Neuronal stem cell (in vitro differentiated cells): ENCODE measurements at regions not wholly inside any gene's neighbourhood (a gene's known extent, or its start where the extent isn't known, plus 50 kb on each side); places are given as distances from the start of the nearest gene placed in this dataset.

Source experiments
- DNase-seq: peaks from one replicate; pipeline ENCODE4 v3.0.0-alpha.2; 2013; ENCODE audit warnings: low spot score
- H2AFZ ChIP-seq: one replicate; pipeline ENCODE4 v1.6.1; 2013; ENCODE audit warnings: mild to moderate bottlenecking, low read length, inconsistent platforms
- H2AK5ac ChIP-seq: 2 replicates; pipeline ENCODE4 v1.6.1; 2013; ENCODE audit warnings: low read depth, mild to moderate bottlenecking, inconsistent platforms, low read length, moderate library complexity, mixed read lengths
- H2BK120ac ChIP-seq: 2 replicates; pipeline ENCODE4 v1.6.1; 2013; ENCODE audit warnings: low read depth, mild to moderate bottlenecking, inconsistent platforms, low read length, moderate library complexity, mixed read lengths
- H2BK12ac ChIP-seq: one replicate; pipeline ENCODE4 v1.6.1; 2013; ENCODE audit warnings: low read length, inconsistent platforms
- H2BK15ac ChIP-seq: 2 replicates; pipeline ENCODE4 v1.6.1; 2013; ENCODE audit warnings: mild to moderate bottlenecking, low read length, inconsistent platforms, mixed read lengths
- H2BK5ac ChIP-seq: one replicate; pipeline ENCODE4 v1.6.1; 2013; ENCODE audit warnings: inconsistent platforms, mild to moderate bottlenecking, low read length, moderate library complexity
- H3K14ac ChIP-seq: one replicate; pipeline ENCODE4 v1.6.1; 2013; ENCODE audit warnings: low read length, inconsistent platforms
- H3K18ac ChIP-seq: 2 replicates; pipeline ENCODE4 v1.6.1; 2013; ENCODE audit warnings: low read length, inconsistent platforms
- H3K23ac ChIP-seq: 2 replicates; pipeline ENCODE4 v1.6.1; 2013; ENCODE audit warnings: low read depth, mild to moderate bottlenecking, mixed read lengths, low read length, inconsistent platforms; ENCODE audit not compliant: poor library complexity
- H3K27ac ChIP-seq: replicated peaks from 3 replicates; pipeline ENCODE4 v1.5.1; 2013; ENCODE audit warnings: low read length, inconsistent platforms
- H3K27me3 ChIP-seq, 3 experiments: 2 replicates each; pipeline ENCODE4 v1.6.1; 2013; ENCODE audit warnings: low read length in 3 of 3, mild to moderate bottlenecking in 2 of 3, inconsistent platforms in 1 of 3, low read depth in 1 of 3, mixed read lengths in 1 of 3, moderate library complexity in 1 of 3; ENCODE audit not compliant: control insufficient read depth in 3 of 3, insufficient read depth in 3 of 3
- H3K36me3 ChIP-seq, 2 donors: replicated peaks in 1 of 2; 2 replicates each; pipeline ENCODE4 v1.6.1; 2013; ENCODE audit warnings: low read length in 2 of 2; ENCODE audit not compliant: control insufficient read depth in 2 of 2, insufficient read depth in 2 of 2
- H3K4ac ChIP-seq: 2 replicates; pipeline ENCODE4 v1.6.1; 2013; ENCODE audit warnings: inconsistent platforms, mild to moderate bottlenecking, low read length, moderate library complexity
- H3K4me1 ChIP-seq, 2 donors: 1 replicate in 1 of 2; 2 replicates in 1 of 2; pipeline ENCODE4 v1.6.1; 2013; ENCODE audit warnings: low read length in 2 of 2, low read depth in 1 of 2; ENCODE audit not compliant: control insufficient read depth in 2 of 2, insufficient read depth in 1 of 2
- H3K4me2 ChIP-seq: one replicate; pipeline ENCODE4 v1.6.1; 2013; ENCODE audit warnings: mild to moderate bottlenecking, low read length, inconsistent platforms; ENCODE audit not compliant: insufficient read depth, poor library complexity, severe bottlenecking
- H3K4me3 ChIP-seq, 2 donors: 2 replicates each; pipeline ENCODE4 v1.5.1; 2013; ENCODE audit warnings: low read length in 2 of 2, mild to moderate bottlenecking in 2 of 2, inconsistent platforms in 1 of 2, moderate library complexity in 1 of 2
- H3K79me1 ChIP-seq: one replicate; pipeline ENCODE4 v1.6.1; 2013; ENCODE audit warnings: low read depth, mild to moderate bottlenecking, inconsistent platforms, low read length, moderate library complexity
- H3K9ac ChIP-seq: one replicate; pipeline ENCODE4 v1.6.1; 2013; ENCODE audit warnings: mild to moderate bottlenecking, low read depth, low read length, inconsistent platforms; ENCODE audit not compliant: poor library complexity
- H3K9me3 ChIP-seq, 2 donors: replicated peaks in 1 of 2; 2 replicates each; pipeline versions ENCODE3 to v1.6.1; 2013; ENCODE audit warnings: low read length in 2 of 2, mild to moderate bottlenecking in 2 of 2, inconsistent platforms in 1 of 2, low read depth in 1 of 2, mixed read lengths in 1 of 2, moderate library complexity in 1 of 2; ENCODE audit not compliant: control insufficient read depth in 2 of 2, insufficient read depth in 1 of 2
- H4K8ac ChIP-seq: one replicate; pipeline ENCODE4 v1.6.1; 2013; ENCODE audit warnings: low read depth, mild to moderate bottlenecking, inconsistent platforms, low read length, moderate library complexity
- H4K91ac ChIP-seq: one replicate; pipeline ENCODE4 v1.6.1; 2013; ENCODE audit warnings: low read length, low read depth, mild to moderate bottlenecking, inconsistent platforms; ENCODE audit not compliant: poor library complexity
- WGBS, 2 donors: extraction: QIAGEN DNeasy Blood & Tissue Kit; methylation state at CpG; one replicate each; pipeline ENCODE4 v1.1.7; 2013; ENCODE audit warnings: missing lambda C conversion rate in 2 of 2, mixed read lengths in 1 of 2; ENCODE audit not compliant: insufficient read length in 2 of 2, insufficient replicate concordance in 1 of 2; ENCODE audit errors: extremely low coverage in 2 of 2; 5-methylcytosine and 5-hydroxymethylcytosine counted together

GRCh38 chr6:97841763-97842162 is 558.7 kb upstream of the MMS22L start:
- no CpG with 5 or more reads among the region's 3 CpGs for WGBS, 2 donors
- H3K79me1 ChIP-seq = no peaks in the 10 kb centered on the region
- no peak overlapping the region for H3K18ac ChIP-seq
- no peak overlapping the region for H3K23ac ChIP-seq
- no peak overlapping the region for H4K8ac ChIP-seq
- H3K14ac ChIP-seq = no peak overlapping the region
- no peak overlapping the region for H2BK12ac ChIP-seq
- H3K27ac ChIP-seq = no peak overlapping the region
- no peaks in the 10 kb centered on the region for H3K27me3 ChIP-seq
- no peaks in the 10 kb centered on the region for H3K36me3 ChIP-seq
- H2AK5ac ChIP-seq = no peak overlapping the region
- no peak overlapping the region for H3K9ac ChIP-seq
- no peaks in the 10 kb centered on the region for H3K4me1 ChIP-seq
- H2BK120ac ChIP-seq = no peak overlapping the region
- H2BK5ac ChIP-seq = no peak overlapping the region
- no peak overlapping the region for H3K4me2 ChIP-seq
- no peak overlapping the region for H3K4ac ChIP-seq
- H2AFZ ChIP-seq = no peak overlapping the region
- H4K91ac ChIP-seq = no peak overlapping the region
- no peak for DNase-seq
- H3K4me3 ChIP-seq = no peak overlapping the region
- no peak overlapping the region for H2BK15ac ChIP-seq
- H3K9me3 ChIP-seq = no peaks in the 10 kb centered on the region

GRCh38 chr6:97842521-97842920 is 559.5 kb upstream of the MMS22L start:
- H3K27me3 ChIP-seq = no peaks in the 10 kb centered on the region
- H4K8ac ChIP-seq = no peak overlapping the region
- H3K27ac ChIP-seq = no peak overlapping the region
- no peaks in the 10 kb centered on the region for H3K79me1 ChIP-seq
- no peak overlapping the region for H3K23ac ChIP-seq
- no peak overlapping the region for H3K18ac ChIP-seq
- DNase-seq = no peak
- H3K9ac ChIP-seq = no peak overlapping the region
- no peak overlapping the region for H2AFZ ChIP-seq
- H2BK15ac ChIP-seq = no peak overlapping the region
- no peak overlapping the region for H2AK5ac ChIP-seq
- H2BK5ac ChIP-seq = no peak overlapping the region
- no peaks in the 10 kb centered on the region for H3K9me3 ChIP-seq
- no peak overlapping the region for H3K4me3 ChIP-seq
- no peaks in the 10 kb centered on the region for H3K4me1 ChIP-seq
- no peak overlapping the region for H2BK12ac ChIP-seq
- no CpG with 5 or more reads among the region's 2 CpGs for WGBS, 2 donors
- H2BK120ac ChIP-seq = no peak overlapping the region
- H3K36me3 ChIP-seq = no peaks in the 10 kb centered on the region
- H4K91ac ChIP-seq = no peak overlapping the region
- H3K14ac ChIP-seq = no peak overlapping the region
- no peak overlapping the region for H3K4ac ChIP-seq
- H3K4me2 ChIP-seq = no peak overlapping the region

- Histone ChIP-seq H4K8ac (no peak overlapping the region), H3K4me1 (peaks cover 4 to 16% of the 10 kb centered on the region in 2 donors), H2BK120ac (no peak overlapping the region), H3K4ac (no peak overlapping the region), H3K14ac (no peak overlapping the region), H2BK15ac (no peak overlapping the region), H3K36me3 (no peaks in the 10 kb centered on the region), H2AFZ (peak overlapping the region; percentile 41), H3K23ac (no peak overlapping the region), H3K18ac (no peak overlapping the region), H4K91ac (no peak overlapping the region), H2AK5ac (no peak overlapping the region), H2BK12ac (no peak overlapping the region), H3K4me3 (no peak overlapping the region), H3K9me3 (no peaks in the 10 kb centered on the region), H3K9ac (no peak overlapping the region), H2BK5ac (no peak overlapping the region), H3K79me1 (no peaks in the 10 kb centered on the region), H3K27ac (no peak overlapping the region), H3K4me2 (no peak overlapping the region), H3K27me3 (no peaks in the 10 kb centered on the region)
- no CpG with 5 or more reads among the region's 2 CpGs for WGBS, 2 donors
- no peak for DNase-seq
Observed at GRCh38 chr6:97849390-97849789, 566.4 kb upstream of the MMS22L start.

GRCh38 chr6:97850458-97851212 is 567.6 kb upstream of the MMS22L start:
- no peak overlapping the region for H2BK5ac ChIP-seq
- no peak overlapping the region for H2BK120ac ChIP-seq
- H3K27me3 ChIP-seq = no peaks in the 10 kb centered on the region
- no peak overlapping the region for H3K4me2 ChIP-seq
- no peak overlapping the region for H3K27ac ChIP-seq
- no peak overlapping the region for H3K14ac ChIP-seq
- peak overlapping the region; percentile 41 for H2AFZ ChIP-seq
- H3K23ac ChIP-seq = no peak overlapping the region
- H3K4me3 ChIP-seq = peak overlapping the region in 1 of 2 donors; percentile 18
- no peak overlapping the region for H3K4ac ChIP-seq
- no peaks in the 10 kb centered on the region for H3K79me1 ChIP-seq
- H2BK15ac ChIP-seq = no peak overlapping the region
- H3K4me1 ChIP-seq = peaks cover 6 to 16% of the 10 kb centered on the region in 2 donors
- peak; percentile 85 for DNase-seq
- H2AK5ac ChIP-seq = no peak overlapping the region
- no peaks in the 10 kb centered on the region for H3K36me3 ChIP-seq
- no peak overlapping the region for H4K91ac ChIP-seq
- H3K9me3 ChIP-seq = no peaks in the 10 kb centered on the region
- H4K8ac ChIP-seq = no peak overlapping the region
- no CpG with 5 or more reads among the region's 5 CpGs for WGBS, 2 donors
- H3K9ac ChIP-seq = no peak overlapping the region
- H3K18ac ChIP-seq = no peak overlapping the region
- H2BK12ac ChIP-seq = no peak overlapping the region
